Ishikawa (cell line): ENCODE measurements at regions not wholly inside any gene's neighbourhood (a gene's known extent, or its start where the extent isn't known, plus 50 kb on each side); places are given as distances from the start of the nearest gene placed in this dataset.

Experiments
- EGR1 ChIP-seq: IDR thresholded peaks from 2 replicates; pipeline ENCODE4 v1.6.1; 2012
- EP300 ChIP-seq: IDR thresholded peaks from 2 replicates; pipeline ENCODE4 v1.6.1; 2012; ENCODE audit warnings: borderline replicate concordance
- RAD21 ChIP-seq: IDR thresholded peaks from 2 replicates; pipeline ENCODE4 v1.6.1; 2012; ENCODE audit warnings: low read depth
- TAF1 ChIP-seq: IDR thresholded peaks from 2 replicates; pipeline ENCODE4 v1.6.1; 2012; ENCODE audit warnings: low read depth, mild to moderate bottlenecking
- YY1 ChIP-seq: IDR thresholded peaks from 2 replicates; pipeline ENCODE4 v1.6.1; 2012; ENCODE audit warnings: low read depth
- TF ChIP-seq, protein P1 (sequence below): IDR thresholded peaks from 2 replicates; pipeline ENCODE4 v1.6.1; 2012; ENCODE audit warnings: low read depth, mild to moderate bottlenecking

DNA sequence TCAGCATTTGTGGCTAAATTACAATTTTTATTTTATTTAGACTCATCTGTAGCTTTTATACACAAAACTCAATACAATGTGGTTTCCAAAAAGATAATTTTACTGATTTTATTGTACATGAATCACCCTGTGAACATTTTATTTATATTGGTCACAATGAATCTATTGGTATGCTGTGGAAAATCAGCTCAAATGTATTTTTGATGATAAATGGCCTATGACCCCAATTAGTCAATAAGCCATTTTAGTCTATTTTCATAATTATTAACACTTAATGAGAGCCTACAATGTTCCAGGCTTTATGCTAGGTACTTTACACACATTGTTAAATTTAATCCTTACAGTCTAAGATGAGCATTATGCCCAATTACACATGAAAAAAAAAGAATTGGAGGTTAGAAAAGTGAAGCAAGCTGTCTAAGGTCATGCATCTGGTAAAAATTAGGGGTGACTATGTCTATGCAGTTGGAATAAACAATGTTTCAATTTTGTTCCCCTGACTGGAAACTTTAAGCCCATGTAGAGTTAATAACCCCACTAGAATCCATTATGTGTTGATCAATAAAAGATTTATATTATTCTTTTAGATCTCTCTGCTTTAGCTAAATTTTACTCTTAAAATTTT, 344.7 kb downstream of the PABPC4L start:
- TF ChIP-seq RAD21 (no peak), EP300 (no peak), EGR1 (no peak), TAF1 (no peak), YY1 (no peak)
- TF ChIP-seq, protein P1, sequence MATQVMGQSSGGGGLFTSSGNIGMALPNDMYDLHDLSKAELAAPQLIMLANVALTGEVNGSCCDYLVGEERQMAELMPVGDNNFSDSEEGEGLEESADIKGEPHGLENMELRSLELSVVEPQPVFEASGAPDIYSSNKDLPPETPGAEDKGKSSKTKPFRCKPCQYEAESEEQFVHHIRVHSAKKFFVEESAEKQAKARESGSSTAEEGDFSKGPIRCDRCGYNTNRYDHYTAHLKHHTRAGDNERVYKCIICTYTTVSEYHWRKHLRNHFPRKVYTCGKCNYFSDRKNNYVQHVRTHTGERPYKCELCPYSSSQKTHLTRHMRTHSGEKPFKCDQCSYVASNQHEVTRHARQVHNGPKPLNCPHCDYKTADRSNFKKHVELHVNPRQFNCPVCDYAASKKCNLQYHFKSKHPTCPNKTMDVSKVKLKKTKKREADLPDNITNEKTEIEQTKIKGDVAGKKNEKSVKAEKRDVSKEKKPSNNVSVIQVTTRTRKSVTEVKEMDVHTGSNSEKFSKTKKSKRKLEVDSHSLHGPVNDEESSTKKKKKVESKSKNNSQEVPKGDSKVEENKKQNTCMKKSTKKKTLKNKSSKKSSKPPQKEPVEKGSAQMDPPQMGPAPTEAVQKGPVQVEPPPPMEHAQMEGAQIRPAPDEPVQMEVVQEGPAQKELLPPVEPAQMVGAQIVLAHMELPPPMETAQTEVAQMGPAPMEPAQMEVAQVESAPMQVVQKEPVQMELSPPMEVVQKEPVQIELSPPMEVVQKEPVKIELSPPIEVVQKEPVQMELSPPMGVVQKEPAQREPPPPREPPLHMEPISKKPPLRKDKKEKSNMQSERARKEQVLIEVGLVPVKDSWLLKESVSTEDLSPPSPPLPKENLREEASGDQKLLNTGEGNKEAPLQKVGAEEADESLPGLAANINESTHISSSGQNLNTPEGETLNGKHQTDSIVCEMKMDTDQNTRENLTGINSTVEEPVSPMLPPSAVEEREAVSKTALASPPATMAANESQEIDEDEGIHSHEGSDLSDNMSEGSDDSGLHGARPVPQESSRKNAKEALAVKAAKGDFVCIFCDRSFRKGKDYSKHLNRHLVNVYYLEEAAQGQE = no peak
